HK-2 (cell line): ENCODE measurements at regions not wholly inside any gene's neighbourhood (a gene's known extent, or its start where the extent isn't known, plus 50 kb on each side); places are given as distances from the start of the nearest gene placed in this dataset.
"Not testable (repeated sequence)": the region's sequence is repeated elsewhere in the genome, so short reads cannot be mapped to it uniquely, and the experiment has no call there.

Experiments used
- DNase-seq: peaks from one replicate; pipeline ENCODE4 v3.0.0-alpha.2; 2018; ENCODE audit not compliant: unreplicated experiment

- DNase-seq: no peak
Measured at GRCh38 chrX:16319929-16320328, 152.6 kb downstream of the MAGEB17 start.

- DNase-seq: no peak
Measured at GRCh38 chrX:16320765-16321355, 153.6 kb downstream of the MAGEB17 start.

- no peak for DNase-seq
Measured at GRCh38 chrX:16333453-16333852, 166.2 kb downstream of the MAGEB17 start.

GRCh38 chrX:16335181-16335580 lies 167.9 kb downstream of the MAGEB17 start:
- DNase-seq: no peak

GRCh38 chrX:16347968-16348670 lies 180.8 kb downstream of the MAGEB17 start:
- DNase-seq: no peak

- DNase-seq: no peak
Measured at GRCh38 chrX:16357902-16358301, 190.6 kb downstream of the MAGEB17 start.

- not testable (repeated sequence) for DNase-seq
Measured at GRCh38 chrX:16360056-16360455, 192.8 kb downstream of the MAGEB17 start.

GRCh38 chrX:16368696-16369095 lies 201.4 kb downstream of the MAGEB17 start:
- no peak for DNase-seq

GRCh38 chrX:16376056-16376455 lies 208.8 kb downstream of the MAGEB17 start:
- no peak for DNase-seq

GRCh38 chrX:16386126-16386525 lies 218.8 kb downstream of the MAGEB17 start:
- DNase-seq: no peak

GRCh38 chrX:16392597-16392996 lies 225.3 kb downstream of the MAGEB17 start:
- DNase-seq: no peak

- DNase-seq: no peak
Measured at GRCh38 chrX:16394290-16394689, 227.0 kb downstream of the MAGEB17 start.

- no peak for DNase-seq
Measured at GRCh38 chrX:16403808-16404207, 236.5 kb downstream of the MAGEB17 start.

GRCh38 chrX:16416588-16416987 lies 233.4 kb upstream of the S100G start:
- no peak for DNase-seq

GRCh38 chrX:16418650-16419049 lies 231.3 kb upstream of the S100G start:
- no peak for DNase-seq

GRCh38 chrX:16427668-16428067 lies 222.3 kb upstream of the S100G start:
- no peak for DNase-seq

- no peak for DNase-seq
Measured at GRCh38 chrX:16429406-16429805, 220.6 kb upstream of the S100G start.

GRCh38 chrX:16431266-16431665 lies 218.7 kb upstream of the S100G start:
- DNase-seq: no peak

- DNase-seq: no peak
Measured at GRCh38 chrX:16433021-16433420, 216.9 kb upstream of the S100G start.

GRCh38 chrX:16435399-16435986 lies 214.5 kb upstream of the S100G start:
- DNase-seq: no peak

- DNase-seq: peak; percentile 79
Measured at GRCh38 chrX:16436348-16437188, 213.4 kb upstream of the S100G start.

GRCh38 chrX:16440446-16440845 lies 209.5 kb upstream of the S100G start:
- DNase-seq: no peak
